Adrenal gland (tissue), 9 donors: ENCODE measurements at regions not wholly inside any gene's neighbourhood (a gene's known extent, or its start where the extent isn't known, plus 50 kb on each side); places are given as distances from the start of the nearest gene placed in this dataset.

ENCODE experiments used
- DNase-seq, 7 donors: peaks; one replicate each; pipeline ENCODE4 v3.0.0-alpha.2; 2019 to 2020
- H3K27ac ChIP-seq, 5 donors: fragments of 200-600 bp; sonication (generic) in 4 of 5; 1 replicate in 3 of 5; 2 replicates in 2 of 5; pipeline versions ENCODE4 v1.5.1 to v1.8.0; 2016 to 2020; ENCODE audit warnings: mild to moderate bottlenecking in 1 of 5
- H3K27me3 ChIP-seq: fragments of 200-600 bp; 2 replicates; pipeline ENCODE4 v1.8.0; 2021
- H3K36me3 ChIP-seq, 2 donors: fragments of 200-600 bp; replicated peaks in 1 of 2; 1 replicate in 1 of 2; 2 replicates in 1 of 2; pipeline versions ENCODE4 v1.5.1 to v1.8.0; 2018 to 2022
- H3K4me1 ChIP-seq, 2 donors: fragments of 200-600 bp; replicated peaks in 1 of 2; 1 replicate in 1 of 2; 2 replicates in 1 of 2; pipeline versions ENCODE4 v1.5.1 to v1.8.0; 2018 to 2021
- H3K4me3 ChIP-seq, 4 donors: fragments of 200-600 bp; sonication (generic) in 3 of 4; one replicate each; pipeline ENCODE4 v1.5.1; 2016 to 2018
- H3K9me3 ChIP-seq, 3 donors: fragments of 200-600 bp; sonication (generic) in 1 of 3; replicated peaks in 1 of 3; 1 replicate in 2 of 3; 2 replicates in 1 of 3; pipeline versions ENCODE4 v1.5.1 to v1.8.0; 2016 to 2021
- CTCF ChIP-seq, 6 experiments: fragments of 450-650 bp in 4 of 6; fragments of 200-600 bp in 2 of 6; sonication (generic) in 1 of 6; IDR thresholded peaks; 1 replicate in 5 of 6; 2 replicates in 1 of 6; pipeline versions ENCODE4 v1.5.1 to v1.8.0; 2016 to 2021; ENCODE audit warnings: antibody characterized with exemption in 6 of 6, mild to moderate bottlenecking in 2 of 6, moderate library complexity in 1 of 6
- POLR2A ChIP-seq, 2 donors: fragments of 450-650 bp; IDR thresholded peaks; one replicate each; pipeline ENCODE4 v1.6.1; 2017; ENCODE audit warnings: antibody characterized with exemption in 2 of 2, mild to moderate bottlenecking in 2 of 2, moderate library complexity in 1 of 2
- WGBS, 4 donors: extraction: QIAGEN DNeasy Blood & Tissue Kit in 2 of 4; methylation state at CpG; one replicate each; pipeline versions ENCODE4 v1.1.5 to v1.1.7; 2013 to 2017; 5-methylcytosine and 5-hydroxymethylcytosine counted together
- intact Hi-C, 2 donors: fragments of 100-400 bp; cut with DNase I; formaldehyde crosslinking; loops; one replicate each; pipeline versions ENCODE4 v1.14.1 to v1.15.0; 2022 to 2023
- donor health status: healthy with polysubstance abuse.
- donor health status: Bipolar disorder and iron deficiency.
- donor health status: DM: yes; HTN: yes; CAD: no.
- donor health status: DM: no; HTN: no; CAD: no.
- donor health status: DM: no; HTN: no; CAD: no.

DNA sequence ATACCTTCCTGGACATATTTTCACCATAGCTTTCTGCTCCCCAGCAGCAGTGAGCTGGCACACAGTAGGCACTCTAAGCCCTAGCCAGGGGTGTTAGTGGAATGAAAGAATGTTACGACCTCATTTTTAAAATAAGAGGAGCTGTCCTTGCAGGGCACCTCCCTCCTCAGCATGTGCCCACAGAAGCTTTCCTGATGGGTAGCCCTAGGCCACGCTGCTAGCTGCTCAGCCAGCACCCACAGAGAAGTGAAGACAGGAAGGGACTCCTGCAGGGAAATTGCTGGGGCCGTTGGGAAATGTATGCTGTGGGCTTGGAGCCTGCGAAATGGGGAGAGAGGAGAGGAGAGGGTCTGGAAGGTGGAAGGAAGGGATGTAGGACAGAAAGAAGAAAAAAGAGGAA is 87.3 kb upstream of the ANKRD34C start:
- Histone ChIP-seq H3K36me3 (no peaks in the 10 kb centered on the region), H3K4me3 (no peak overlapping the region), H3K4me1 (no peaks in the 10 kb centered on the region), H3K27ac (no peak overlapping the region), H3K27me3 (no peaks in the 10 kb centered on the region), H3K9me3 (no peaks in the 10 kb centered on the region)
- WGBS, 4 donors: 47 to 63% (median 55%) methylated on average over 2 to 4 of the region's 4 CpGs
- no peak for TF ChIP-seq CTCF (IDR thresholded peaks at IDR 0.05)
- TF ChIP-seq POLR2A (IDR thresholded peaks at IDR 0.05): no peak
- DNase-seq: no peak
- intact Hi-C loops: no loop called here

DNA sequence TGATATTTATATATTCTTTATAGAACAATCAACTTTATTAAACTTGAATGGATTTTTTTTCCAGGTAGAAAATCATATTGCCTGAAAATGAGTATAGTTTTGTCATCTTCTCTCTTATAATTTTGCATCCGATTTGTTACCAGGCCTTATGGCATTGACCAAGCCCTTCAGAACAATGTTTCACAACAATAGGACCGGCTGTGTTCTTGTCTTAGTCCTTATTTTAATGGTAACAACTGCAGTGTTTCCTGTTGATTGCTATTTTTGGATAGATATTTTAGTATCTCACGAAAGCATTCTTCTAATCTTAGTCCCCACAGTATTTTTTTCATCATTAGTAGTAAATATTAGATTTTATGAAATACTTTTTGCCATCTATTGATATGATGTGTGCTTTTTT is 88.1 kb upstream of the ANKRD34C start:
- DNase-seq: no peak
- H3K4me1 ChIP-seq: no peaks in the 10 kb centered on the region
- intact Hi-C loops: no loop called here
- WGBS, 4 donors: 57 to 74% (median 64%) methylated on average over 3 of the region's 3 CpGs
- H3K27me3 ChIP-seq: no peaks in the 10 kb centered on the region
- H3K9me3 ChIP-seq: no peaks in the 10 kb centered on the region
- H3K4me3 ChIP-seq: no peak overlapping the region
- TF ChIP-seq POLR2A (IDR thresholded peaks at IDR 0.05) (no peak), CTCF (IDR thresholded peaks at IDR 0.05) (no peak)
- H3K36me3 ChIP-seq: no peaks in the 10 kb centered on the region
- H3K27ac ChIP-seq: no peak overlapping the region

- no peak for TF ChIP-seq CTCF (IDR thresholded peaks at IDR 0.05)
- no peak for TF ChIP-seq POLR2A (IDR thresholded peaks at IDR 0.05)
- WGBS, 4 donors: 55 to 79% (median 64%) methylated on average over 2 of the region's 2 CpGs
- Histone ChIP-seq H3K27me3 (no peaks in the 10 kb centered on the region), H3K27ac (no peak overlapping the region), H3K36me3 (no peaks in the 10 kb centered on the region), H3K4me1 (no peaks in the 10 kb centered on the region), H3K9me3 (no peaks in the 10 kb centered on the region), H3K4me3 (no peak overlapping the region)
- DNase-seq: no peak
- intact Hi-C loops: no loop called here
Measured at GRCh38 chr15:79193549-79193948, 89.0 kb upstream of the ANKRD34C start.

DNA sequence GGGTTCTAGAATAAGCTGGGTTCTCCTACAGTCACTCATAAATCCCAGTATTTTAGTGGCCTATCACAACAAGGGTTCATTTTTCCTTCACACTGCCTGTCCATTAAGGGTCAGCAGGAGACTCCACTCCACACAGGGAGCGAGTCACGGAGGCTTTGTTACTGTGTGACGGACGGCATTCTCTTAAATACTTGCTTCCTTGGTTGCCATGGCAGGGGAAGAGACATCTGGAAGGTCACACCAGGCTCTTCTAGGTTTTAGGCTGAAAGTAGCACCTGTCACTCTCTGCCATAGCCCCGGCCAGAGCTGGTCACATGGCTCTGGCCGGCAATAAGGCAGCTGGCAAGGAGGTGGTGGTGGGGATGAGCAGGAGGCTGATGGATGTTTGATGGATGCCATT is 89.4 kb upstream of the ANKRD34C start:
- no peaks in the 10 kb centered on the region for H3K4me1 ChIP-seq
- intact Hi-C loops: no loop called here
- H3K27me3 ChIP-seq: no peaks in the 10 kb centered on the region

More for the DNA sequence above, 89.4 kb upstream of the ANKRD34C start:
- Histone ChIP-seq H3K36me3 (no peaks in the 10 kb centered on the region), H3K27ac (no peak overlapping the region), H3K9me3 (no peaks in the 10 kb centered on the region), H3K4me3 (no peak overlapping the region)
- DNase-seq: no peak
- TF ChIP-seq POLR2A (IDR thresholded peaks at IDR 0.05) (no peak), CTCF (IDR thresholded peaks at IDR 0.05) (no peak)
- 56 to 75% (median 71%) methylated on average over 6 of the region's 6 CpGs for WGBS, 4 donors
